Thyroid gland (tissue), 4 donors: ENCODE measurements at regions not wholly inside any gene's neighbourhood (a gene's known extent, or its start where the extent isn't known, plus 50 kb on each side); places are given as distances from the start of the nearest gene placed in this dataset.
A peak's percentile ranks its signal among the peaks of the same experiment; 100 is the strongest.
"Not testable (repeated sequence)": the region's sequence is repeated elsewhere in the genome, so short reads cannot be mapped to it uniquely, and the experiment has no call there.

ENCODE experiments used
- DNase-seq, 2 donors: peaks; one replicate each; pipeline ENCODE4 v3.0.0-alpha.2; 2019
- H3K27ac ChIP-seq, 3 donors: fragments of 200-600 bp; sonication (generic); 1 replicate in 2 of 3; 2 replicates in 1 of 3; pipeline ENCODE4 v1.5.1; 2016 to 2019; ENCODE audit warnings: mild to moderate bottlenecking in 1 of 3, moderate library complexity in 1 of 3
- H3K27me3 ChIP-seq: fragments of 200-600 bp; sonication (generic); one replicate; pipeline ENCODE4 v1.5.1; 2019
- H3K36me3 ChIP-seq, 2 donors: fragments of 200-600 bp; sonication (generic); one replicate each; pipeline ENCODE4 v1.5.1; 2016 to 2019
- H3K4me1 ChIP-seq, 2 donors: fragments of 200-600 bp; sonication (generic); one replicate each; pipeline ENCODE4 v1.5.1; 2017 to 2019
- H3K4me3 ChIP-seq, 3 donors: fragments of 200-600 bp; sonication (generic); replicated peaks in 1 of 3; 1 replicate in 2 of 3; 2 replicates in 1 of 3; pipeline ENCODE4 v1.5.1; 2016; ENCODE audit warnings: mild to moderate bottlenecking in 1 of 3
- H3K9me3 ChIP-seq: fragments of 200-600 bp; sonication (generic); one replicate; pipeline ENCODE4 v1.5.1; 2017
- CTCF ChIP-seq, 6 experiments: fragments of 200-600 bp in 3 of 6; fragments of 450-650 bp in 3 of 6; sonication (generic) in 3 of 6; IDR thresholded peaks; one replicate each; pipeline ENCODE4 v1.5.1; 2016 to 2019; ENCODE audit warnings: antibody characterized with exemption in 6 of 6, mild to moderate bottlenecking in 2 of 6, inconsistent platforms in 1 of 6, moderate library complexity in 1 of 6
- POLR2A ChIP-seq, 2 donors: fragments of 450-650 bp; IDR thresholded peaks; one replicate each; pipeline ENCODE4 v1.6.1; 2017; ENCODE audit warnings: antibody characterized with exemption in 2 of 2, mild to moderate bottlenecking in 2 of 2, moderate library complexity in 1 of 2
- WGBS, 2 donors: methylation state at CpG; one replicate each; pipeline ENCODE4 v1.1.5; 2017; 5-methylcytosine and 5-hydroxymethylcytosine counted together
- intact Hi-C: fragments of 100-400 bp; cut with DNase I; formaldehyde crosslinking; loops from one replicate; pipeline ENCODE4 v1.15.1; 2023

GRCh38 chr6:140446241-140446640, 1071.8 kb upstream of the CITED2 start:
- H3K27ac ChIP-seq = peak overlapping the region in 1 of 3 donors; percentile 8
- TF ChIP-seq POLR2A (IDR thresholded peaks at IDR 0.05) (no peak), CTCF (IDR thresholded peaks at IDR 0.05) (no peak)
- no peak for DNase-seq
- no peak overlapping the region for H3K4me3 ChIP-seq
- no peaks in the 10 kb centered on the region for H3K27me3 ChIP-seq
- H3K9me3 ChIP-seq = no peaks in the 10 kb centered on the region
- peaks cover 8 to 13% of the 10 kb centered on the region in 2 donors for H3K4me1 ChIP-seq
- H3K36me3 ChIP-seq = no peaks in the 10 kb centered on the region
- intact Hi-C loops = no loop called here

GRCh38 chr6:140445474-140446004, 1071.1 kb upstream of the CITED2 start:
- peaks cover 8 to 18% of the 10 kb centered on the region in 2 donors for H3K4me1 ChIP-seq
- H3K4me3 ChIP-seq = no peak overlapping the region
- no peak for DNase-seq
- TF ChIP-seq POLR2A (IDR thresholded peaks at IDR 0.05) (no peak), CTCF (IDR thresholded peaks at IDR 0.05) (no peak)
- no peaks in the 10 kb centered on the region for H3K9me3 ChIP-seq
- H3K27ac ChIP-seq = peak overlapping the region in 1 of 3 donors; percentile 8
- intact Hi-C loops = no loop called here
- WGBS, 2 donors = 48 to 57% methylated on average over 3 of the region's 3 CpGs
- no peaks in the 10 kb centered on the region for H3K27me3 ChIP-seq
- no peaks in the 10 kb centered on the region for H3K36me3 ChIP-seq

- 89 to 100% methylated on average over 7 of the region's 7 CpGs for WGBS, 2 donors
- H3K9me3 ChIP-seq, intact Hi-C loops, H3K27me3 ChIP-seq, DNase-seq, H3K27ac ChIP-seq, H3K36me3 ChIP-seq, H3K4me3 ChIP-seq: not testable (repeated sequence)
- peaks cover 8 to 24% of the 10 kb centered on the region in 2 donors for H3K4me1 ChIP-seq
These were observed 1068.7 kb upstream of the CITED2 start for GRCh38 chr6:140443112-140443511.

- H3K9me3 ChIP-seq = no peaks in the 10 kb centered on the region
- H3K36me3 ChIP-seq = no peaks in the 10 kb centered on the region
- DNase-seq = peak; percentile 76 to 84
- peak in 4 of 6 experiments; percentile 49 to 74 (median 66) for TF ChIP-seq CTCF (IDR thresholded peaks at IDR 0.05)
- TF ChIP-seq POLR2A (IDR thresholded peaks at IDR 0.05) = no peak
- no peaks in the 10 kb centered on the region for H3K27me3 ChIP-seq
- peaks cover 8 to 23% of the 10 kb centered on the region in 2 donors for H3K4me1 ChIP-seq
- no peak overlapping the region for H3K4me3 ChIP-seq
- H3K27ac ChIP-seq = peak overlapping the region in 1 of 3 donors; percentile 12
- intact Hi-C loops = no loop called here
- 64 to 66% methylated on average over 6 of the region's 6 CpGs for WGBS, 2 donors
These were observed 1066.8 kb upstream of the CITED2 start for GRCh38 chr6:140441256-140441655.

GRCh38 chr6:140440223-140440835, 1065.9 kb upstream of the CITED2 start:
- DNase-seq = no peak
- 74 to 78% methylated on average over 2 of the region's 2 CpGs for WGBS, 2 donors

More at GRCh38 chr6:140440223-140440835, 1065.9 kb upstream of the CITED2 start:
- H3K4me3 ChIP-seq = no peak overlapping the region
- H3K36me3 ChIP-seq = no peaks in the 10 kb centered on the region
- H3K4me1 ChIP-seq = peaks cover 2 to 14% of the 10 kb centered on the region in 2 donors
- peak overlapping the region in 1 of 3 donors; percentile 12 for H3K27ac ChIP-seq
- H3K27me3 ChIP-seq = no peaks in the 10 kb centered on the region
- no peaks in the 10 kb centered on the region for H3K9me3 ChIP-seq
- TF ChIP-seq POLR2A (IDR thresholded peaks at IDR 0.05) (no peak), CTCF (IDR thresholded peaks at IDR 0.05) (no peak)
- intact Hi-C loops = no loop called here
